HG03521 (cell line): ENCODE measurements at regions not wholly inside any gene's neighbourhood (a gene's known extent, or its start where the extent isn't known, plus 50 kb on each side); places are given as distances from the start of the nearest gene placed in this dataset.
A peak's percentile ranks its signal among the peaks of the same experiment; 100 is the strongest.
"Not testable (repeated sequence)": the region's sequence is repeated elsewhere in the genome, so short reads cannot be mapped to it uniquely, and the experiment has no call there.

Experiments
- ATAC-seq: cut with Tn5 transposase; IDR thresholded peaks from one replicate; pipeline ENCODE4 v1.9.1; 2021; ENCODE audit warnings: mild to moderate bottlenecking, moderate library complexity; ENCODE audit not compliant: unreplicated experiment

DNA sequence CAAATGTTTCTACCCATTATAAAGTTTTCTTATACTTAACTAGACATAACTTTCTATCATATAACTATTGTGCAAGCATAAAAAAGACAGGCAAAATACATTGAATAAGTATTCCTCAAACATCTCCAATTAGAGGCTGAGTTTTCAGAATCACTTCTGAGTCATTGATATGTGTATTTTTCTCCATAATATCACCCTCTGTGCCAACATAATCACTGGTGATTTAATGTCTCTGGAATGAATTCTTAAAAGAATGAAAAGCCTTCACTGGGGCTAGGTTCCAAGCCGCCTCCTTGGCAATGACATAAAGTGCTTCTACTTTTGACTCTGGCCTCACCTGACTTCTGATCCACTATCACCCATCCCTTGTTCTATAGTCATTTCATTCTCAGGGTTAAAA, 197.0 kb upstream of the E2F8 start:
- ATAC-seq = no peak

DNA sequence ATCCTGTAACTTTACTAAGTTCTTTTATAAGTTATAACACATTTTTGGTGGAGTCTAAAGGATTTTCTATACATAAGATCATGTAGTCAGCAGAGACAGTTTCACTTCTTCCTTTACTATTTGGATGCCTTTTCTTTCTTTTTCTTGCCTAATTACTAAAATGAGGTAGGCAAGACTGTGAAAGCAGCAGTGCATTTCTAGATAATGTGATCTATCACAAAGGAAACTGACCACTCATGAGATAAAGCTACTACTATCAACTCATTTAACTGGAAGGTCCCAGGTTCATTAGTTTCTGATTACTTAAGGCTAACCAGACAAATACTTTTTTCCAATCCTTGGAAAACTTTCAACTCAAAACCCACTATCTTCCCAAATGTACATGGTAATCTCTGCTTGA, 196.2 kb upstream of the E2F8 start:
- no peak for ATAC-seq

DNA sequence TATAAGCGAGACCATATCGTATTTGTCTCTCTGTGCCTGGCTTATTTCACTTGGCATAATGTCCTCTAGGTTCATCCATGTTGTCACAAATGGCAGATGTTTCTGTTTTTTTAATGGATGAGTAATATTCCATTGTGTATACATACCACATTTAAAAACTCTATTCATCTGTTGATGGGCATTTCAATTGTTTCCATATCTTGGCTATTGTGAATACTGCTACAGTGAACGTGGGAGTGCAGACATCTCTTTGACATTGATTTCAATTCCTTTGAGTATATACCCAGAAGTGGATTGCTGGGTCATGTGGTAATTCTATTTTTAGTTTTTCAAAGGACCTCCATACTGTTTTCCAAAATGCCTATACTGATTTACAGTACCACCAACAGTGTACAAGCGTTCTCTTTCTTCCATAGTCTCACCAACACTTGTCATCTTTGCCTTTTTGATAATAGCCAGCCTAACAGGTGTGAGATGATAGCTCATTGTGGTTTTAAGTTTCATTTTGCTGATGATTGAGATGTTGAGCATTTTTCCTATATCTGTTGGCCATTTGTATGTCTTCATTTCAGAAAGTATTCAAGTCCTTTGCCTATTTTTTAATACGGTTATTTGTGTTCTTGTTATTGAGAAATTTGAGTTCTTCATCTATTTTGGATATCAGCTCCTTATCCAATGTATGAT, 194.7 kb upstream of the E2F8 start:
- ATAC-seq = no peak

DNA sequence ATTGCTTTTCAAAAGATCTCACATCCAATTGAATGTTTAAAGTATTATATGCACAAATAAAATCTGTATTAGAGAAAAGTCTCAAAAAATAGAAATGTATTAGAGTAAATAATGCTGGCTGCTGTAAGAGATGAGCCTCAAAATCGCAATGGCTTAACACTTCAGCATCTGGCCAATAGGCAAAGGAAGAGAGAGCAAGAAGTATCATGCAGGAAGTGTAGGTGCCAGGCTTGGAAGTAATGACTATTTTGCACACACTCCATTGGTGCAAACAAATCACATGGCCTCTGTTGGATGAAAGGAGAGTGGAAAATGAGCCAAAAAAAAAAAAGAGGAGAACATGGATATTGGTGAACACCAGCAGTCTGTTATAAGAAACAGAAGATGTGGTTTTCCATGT, 193.0 kb upstream of the E2F8 start:
- no peak for ATAC-seq

DNA sequence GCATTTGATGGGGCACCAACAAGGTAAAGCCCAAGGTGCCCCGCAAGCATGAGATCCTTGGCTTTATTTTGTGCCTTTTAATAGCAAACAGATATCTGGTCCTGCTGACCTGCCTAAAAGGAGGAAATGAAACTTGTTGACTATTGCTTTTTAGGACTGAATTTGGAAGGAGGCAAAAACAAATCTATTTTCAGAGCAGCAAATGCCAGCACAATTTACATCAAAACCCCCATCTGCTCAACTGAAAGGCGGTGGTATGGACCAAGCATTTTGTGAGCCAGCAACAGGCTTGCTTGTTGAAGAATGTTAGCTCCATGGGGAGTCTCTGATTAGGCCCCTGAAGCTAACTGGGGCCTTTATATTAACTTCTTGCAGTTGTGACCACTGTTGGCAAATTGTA, 192.6 kb upstream of the E2F8 start:
- ATAC-seq = peak; percentile 50

DNA sequence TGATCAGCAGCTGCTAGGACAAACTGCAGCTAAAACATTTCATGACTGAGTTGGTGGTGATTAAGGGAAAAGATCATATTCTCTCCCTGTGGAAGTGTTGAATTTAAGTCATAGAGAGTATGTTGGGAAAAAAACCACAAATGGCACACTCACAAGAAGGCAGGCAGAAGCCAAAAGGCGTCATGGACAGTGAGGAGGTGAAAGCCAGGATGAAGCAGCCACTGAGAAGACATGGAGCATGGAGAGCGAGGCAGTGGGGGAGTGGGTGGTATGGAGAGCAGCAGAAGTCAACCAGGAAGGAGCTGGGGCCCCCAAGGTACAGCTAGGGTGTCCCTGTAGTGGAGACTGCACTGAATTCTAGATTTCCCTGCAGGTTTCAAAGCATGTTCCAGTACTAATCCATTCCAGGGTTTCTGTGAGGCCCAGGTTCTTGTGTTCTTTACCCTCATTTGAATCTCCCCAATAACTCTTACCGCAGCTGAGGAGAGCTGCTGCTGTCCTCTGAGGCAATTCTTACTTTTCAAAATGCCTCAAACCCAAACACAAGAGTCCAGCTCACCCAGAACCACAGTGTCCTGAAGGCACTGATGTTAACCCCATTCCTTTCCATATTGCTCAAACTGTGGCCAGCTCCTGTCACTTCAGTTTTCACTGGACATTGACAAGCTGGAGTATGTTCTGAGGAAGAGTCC, 191.8 kb upstream of the E2F8 start:
- ATAC-seq = peak; percentile 53

DNA sequence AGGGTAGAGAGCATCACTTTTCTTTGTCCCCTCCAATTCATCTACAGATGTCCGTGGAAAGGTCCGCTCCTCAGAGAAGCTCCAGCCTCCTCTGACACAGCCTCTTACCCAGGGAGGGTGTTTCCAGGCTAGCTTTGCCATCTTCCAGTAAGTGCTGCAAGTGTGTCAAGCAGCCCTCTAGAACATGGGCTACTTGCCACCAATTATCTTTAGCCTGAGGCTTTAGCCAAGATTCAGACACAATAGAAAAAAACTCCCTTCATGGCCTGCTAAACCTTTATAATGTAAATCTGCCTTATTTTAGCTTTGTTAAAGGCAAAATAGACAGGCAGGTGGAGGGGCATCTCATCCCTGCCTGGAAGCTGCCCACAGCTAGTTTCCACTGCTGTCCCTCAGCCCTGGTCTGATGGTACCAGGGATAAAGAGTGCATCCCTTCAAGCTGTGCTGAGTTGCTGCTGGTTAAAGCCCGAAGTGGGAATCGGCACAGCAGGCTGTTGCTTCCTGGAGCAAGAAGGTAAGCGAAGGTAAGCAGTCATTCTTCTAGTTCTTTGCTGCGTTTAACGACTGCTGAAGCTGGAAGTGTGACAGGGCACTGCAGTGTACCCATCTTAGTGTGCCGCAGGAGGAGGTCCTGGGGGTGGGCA, 190.1 kb upstream of the E2F8 start:
- ATAC-seq = no peak

DNA sequence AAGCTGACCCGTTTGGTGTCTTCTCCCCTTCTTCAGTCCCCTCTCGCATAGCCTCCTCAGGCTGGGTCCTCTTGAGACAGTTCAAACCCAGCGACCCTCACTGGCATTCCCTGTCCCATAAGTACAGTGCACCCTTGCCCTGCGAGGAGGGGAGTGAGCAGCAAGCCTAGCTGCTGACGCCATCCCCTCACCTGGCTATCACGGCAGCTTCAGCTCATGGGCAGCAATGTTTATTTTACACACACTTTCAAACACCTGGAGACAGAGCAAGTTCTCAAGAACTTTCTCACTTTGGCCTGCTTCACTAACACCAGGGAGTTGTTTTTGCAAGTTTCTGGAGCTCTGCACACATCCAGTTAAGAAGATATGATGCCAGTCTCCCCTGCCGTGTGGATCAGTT, 189.6 kb upstream of the E2F8 start:
- no peak for ATAC-seq

DNA sequence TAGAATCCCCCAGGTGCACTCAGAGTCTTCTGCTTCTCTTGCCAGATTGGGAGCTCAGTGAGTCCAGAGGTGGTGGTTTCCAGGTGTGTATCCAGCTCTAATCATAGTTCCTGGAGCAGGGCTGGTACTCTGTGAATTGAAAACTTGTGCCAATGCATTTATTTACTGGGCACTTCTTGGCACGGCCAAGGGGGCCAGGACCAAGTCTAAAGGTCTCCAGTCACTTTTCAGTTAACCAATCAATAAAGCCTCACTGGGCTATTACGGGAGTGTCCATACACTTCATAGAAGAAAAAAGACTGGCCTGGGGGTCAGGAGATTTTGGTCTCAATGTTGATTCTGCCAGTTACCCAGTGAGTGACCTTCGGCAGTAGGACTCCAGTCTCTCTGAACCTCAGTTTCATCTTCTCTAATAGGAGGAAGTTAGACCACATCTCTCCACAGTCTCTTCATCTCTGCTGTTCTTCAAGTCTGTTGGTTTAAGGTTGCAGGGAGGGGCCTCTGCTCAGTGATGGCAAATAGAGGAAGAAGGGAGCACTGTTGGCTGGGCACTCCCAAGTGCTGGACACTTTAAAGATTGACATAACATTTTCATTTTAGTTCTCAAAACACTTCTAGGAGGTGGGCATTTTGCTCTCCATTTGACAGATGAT, 188.5 kb upstream of the E2F8 start:
- ATAC-seq = no peak

DNA sequence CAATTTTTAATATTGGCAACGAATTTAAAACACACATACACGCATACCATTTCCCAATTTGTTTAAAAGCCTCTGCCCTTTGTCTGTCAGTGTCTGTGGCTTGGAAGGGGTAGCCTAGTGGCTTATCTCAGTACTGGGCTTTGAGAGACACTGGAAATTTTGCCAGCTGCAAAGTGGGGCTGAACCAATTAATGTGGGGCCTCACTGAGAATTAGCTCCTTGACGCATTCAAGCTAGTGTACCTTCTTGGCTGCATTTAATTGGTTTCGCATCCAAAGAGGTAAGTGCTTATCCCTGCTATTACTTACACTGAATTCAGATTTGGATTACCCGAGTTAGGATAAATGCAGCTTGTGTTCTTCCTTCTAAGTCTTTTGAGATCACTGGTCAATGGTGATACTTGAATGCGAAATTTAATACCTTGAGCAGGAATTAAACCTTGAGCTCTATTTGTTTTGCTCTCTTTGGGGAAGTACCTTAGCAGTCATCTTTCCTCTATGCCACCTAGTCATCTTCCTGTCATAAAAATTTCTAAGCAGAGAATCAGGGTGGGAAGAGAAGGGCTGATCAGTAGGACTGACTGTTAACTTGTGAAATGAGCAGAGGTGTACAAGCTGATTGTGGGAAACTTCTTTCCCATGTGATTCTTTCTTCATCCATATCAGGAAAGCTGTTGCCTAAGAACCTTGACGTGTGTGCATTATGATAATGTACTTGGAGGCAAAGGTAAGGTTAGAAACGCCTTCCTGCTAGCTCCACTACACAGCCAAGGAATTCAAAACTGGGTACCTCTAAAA, 187.7 kb upstream of the E2F8 start:
- no peak for ATAC-seq

DNA sequence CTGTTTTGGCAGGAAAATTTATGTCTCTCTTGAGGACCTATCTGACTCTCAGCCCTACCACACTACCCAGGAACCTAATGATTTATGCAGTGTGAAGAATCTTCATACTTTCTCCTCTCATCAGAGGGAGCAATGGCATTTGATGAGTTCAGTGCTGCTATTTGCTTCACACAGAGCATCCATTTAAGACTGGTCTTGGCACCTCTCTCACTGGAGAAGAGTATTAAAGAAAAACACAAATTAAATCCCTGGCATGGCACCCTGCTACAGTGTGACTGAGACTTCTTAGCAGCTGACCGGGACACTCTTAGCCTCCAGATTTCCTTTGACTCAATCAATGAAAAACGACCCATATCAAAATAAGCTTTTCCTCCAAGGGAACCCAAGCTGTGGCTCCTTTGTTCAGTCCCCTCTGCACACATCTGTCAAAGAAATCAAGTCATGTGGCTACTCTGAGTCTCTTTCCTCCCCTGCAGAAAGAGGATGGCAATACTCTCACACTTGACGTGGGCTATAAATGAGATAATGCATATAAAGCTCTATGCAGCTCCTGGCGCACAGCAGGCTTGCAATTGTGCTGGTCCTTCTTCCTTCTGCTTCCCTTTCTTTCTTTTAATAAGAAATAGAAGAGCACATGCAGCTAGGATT, 186.1 kb upstream of the E2F8 start:
- no peak for ATAC-seq

DNA sequence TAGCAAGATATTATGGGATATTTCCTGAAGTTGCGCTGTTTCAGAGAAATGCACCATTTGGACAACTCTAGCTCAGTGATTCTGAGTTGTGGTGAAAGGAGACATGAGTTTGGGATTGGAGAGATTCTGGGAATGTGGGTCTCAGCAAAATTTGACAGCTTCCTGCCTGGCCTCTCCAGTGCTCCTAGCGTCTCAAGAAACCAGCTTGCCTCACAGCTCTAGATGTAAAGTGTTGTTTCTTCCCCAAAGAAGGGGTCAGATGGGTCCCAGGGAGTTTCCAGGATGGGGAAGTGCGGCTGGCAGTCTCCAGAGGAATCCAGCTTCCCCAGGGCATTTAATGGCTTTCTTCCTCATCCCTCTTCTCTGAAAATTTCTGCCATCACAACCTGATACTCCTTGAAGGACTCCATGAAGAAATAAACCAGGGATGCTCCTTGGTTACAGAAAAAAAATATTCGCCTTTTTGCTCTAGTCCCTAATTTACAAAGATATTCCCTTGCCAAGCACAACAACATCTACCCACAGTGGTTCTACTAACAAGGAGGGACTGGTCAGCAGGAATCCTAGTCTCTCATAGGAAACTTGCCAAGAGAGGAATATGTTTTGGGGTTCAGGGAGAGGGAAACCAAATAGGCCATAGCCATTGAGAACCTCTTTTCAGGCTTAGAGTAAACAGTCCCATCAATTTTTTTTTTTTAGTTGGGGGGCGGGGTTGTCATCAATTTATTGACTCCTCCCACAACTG, 185.4 kb upstream of the E2F8 start:
- no peak for ATAC-seq

DNA sequence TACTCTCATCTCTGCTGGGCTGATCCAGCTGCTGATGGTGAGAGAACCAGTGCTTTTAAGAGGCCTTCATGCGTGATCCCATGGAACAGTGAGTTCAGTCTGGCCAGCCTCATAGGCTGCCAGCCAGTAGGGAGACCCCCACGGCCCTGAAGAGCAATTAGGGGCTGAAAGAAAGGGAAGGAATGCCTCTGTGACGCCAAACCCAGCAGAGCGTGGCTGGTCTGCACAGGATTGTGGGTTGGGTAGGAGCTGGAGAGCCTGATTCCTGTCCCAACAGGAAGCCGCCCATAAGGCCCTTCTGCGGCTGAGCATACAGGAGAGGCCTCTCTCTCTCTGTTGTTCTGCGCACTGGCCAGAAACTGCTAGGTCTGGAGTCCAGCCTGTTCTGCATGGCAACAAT, 181.5 kb upstream of the E2F8 start:
- ATAC-seq = no peak

DNA sequence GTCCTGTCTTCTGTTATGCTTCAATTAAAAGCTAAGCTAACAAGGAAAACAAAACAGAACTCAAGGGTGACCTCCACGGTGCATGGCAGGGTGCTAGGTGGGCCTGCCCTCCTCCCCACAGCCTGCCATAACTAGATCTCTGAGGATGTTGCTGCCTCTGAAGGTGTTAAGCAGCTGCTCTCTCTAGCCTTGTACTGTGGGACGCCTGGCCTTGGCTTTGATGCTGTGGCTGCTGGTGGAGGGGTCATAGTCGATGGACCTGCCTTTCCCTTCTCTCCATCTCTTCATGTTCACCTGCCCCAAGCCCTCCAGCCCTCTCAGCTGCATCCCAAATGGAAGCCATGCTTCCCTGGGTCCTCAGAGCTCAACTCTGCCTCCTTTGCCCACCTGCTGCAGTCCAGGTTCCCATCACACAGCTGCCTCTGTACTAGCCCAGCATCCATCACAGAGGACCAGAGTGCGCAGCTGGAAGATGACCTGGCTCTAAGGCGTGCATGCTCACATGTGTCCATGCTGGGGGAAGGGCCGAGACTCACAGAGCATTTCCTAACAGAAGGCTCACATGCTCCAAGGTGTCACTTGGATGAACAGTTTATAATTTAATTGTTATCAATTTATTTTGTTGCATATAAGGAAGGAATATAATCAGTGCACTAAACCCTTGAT, 180.3 kb upstream of the E2F8 start:
- no peak for ATAC-seq

DNA sequence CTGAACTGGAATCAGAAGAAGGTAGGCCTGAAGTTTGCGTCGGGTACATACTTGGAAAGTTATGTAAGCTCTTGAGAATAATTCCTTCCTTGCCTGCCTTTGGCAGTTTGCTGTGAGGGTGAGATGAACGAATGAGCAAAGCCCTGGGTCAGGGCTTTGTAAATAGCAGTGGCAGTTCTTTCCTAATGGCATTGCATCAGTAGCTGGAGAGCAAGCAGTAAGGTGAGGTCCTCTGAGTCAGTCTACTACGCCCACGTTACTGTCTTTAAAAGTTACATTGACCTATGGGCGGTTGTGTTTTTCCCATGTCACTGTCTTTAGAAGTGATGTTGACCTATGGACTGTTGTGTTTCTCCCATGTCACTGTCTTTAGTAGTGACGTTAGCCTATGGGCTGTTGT, 179.1 kb upstream of the E2F8 start:
- no peak for ATAC-seq

DNA sequence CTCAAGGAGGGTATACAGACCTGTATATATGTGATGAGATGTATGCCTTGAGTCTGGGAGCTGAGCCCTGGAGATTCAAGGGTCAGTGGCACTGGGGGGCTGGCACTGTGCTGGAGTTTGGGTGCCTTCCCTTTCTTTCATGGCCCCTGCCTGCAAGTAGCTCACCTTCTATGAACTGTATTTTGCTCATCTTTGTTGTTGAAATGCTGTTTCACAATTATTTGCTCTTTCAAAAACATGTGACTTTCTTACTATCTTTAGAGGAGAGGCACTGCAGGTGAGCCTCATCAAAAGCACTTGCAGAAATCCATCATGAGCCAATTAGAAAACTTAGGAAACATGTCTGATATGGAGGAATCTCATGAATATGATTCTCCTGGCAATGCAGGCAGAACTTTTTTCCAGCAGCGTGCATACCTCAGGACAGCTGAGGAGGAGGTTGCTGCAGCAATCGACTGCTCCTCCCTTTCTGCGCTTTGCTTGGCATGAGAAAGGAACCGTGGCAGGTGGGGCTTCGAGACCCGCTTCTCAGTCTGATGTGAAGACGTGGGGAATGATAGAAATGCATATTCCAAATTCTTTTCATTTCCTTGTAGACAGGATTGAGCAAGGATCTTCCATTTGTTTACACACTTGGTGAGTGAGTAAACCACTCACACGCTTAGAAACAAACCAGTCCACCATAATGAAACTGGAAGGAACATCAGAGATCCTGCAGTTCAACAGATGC, 178.4 kb upstream of the E2F8 start:
- ATAC-seq = no peak

DNA sequence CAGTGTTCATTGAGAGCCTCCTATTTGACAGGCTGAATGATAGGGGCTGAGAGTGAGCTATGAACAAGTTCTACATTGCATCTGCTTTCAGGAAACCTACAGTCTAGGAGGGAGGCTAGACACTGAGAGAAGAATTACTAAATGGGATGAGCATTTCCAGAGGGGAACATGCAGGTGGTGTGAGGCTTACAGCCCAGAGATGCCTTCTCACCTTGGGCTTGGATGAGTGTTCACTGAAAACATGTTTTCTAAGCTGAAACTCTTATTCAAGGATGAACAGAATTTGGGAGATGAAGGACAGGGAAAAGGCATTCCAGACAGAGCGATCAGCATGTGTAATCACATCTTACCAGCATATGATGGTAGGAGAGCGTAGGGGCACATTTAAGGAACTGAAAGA, 177.5 kb upstream of the E2F8 start:
- no peak for ATAC-seq

DNA sequence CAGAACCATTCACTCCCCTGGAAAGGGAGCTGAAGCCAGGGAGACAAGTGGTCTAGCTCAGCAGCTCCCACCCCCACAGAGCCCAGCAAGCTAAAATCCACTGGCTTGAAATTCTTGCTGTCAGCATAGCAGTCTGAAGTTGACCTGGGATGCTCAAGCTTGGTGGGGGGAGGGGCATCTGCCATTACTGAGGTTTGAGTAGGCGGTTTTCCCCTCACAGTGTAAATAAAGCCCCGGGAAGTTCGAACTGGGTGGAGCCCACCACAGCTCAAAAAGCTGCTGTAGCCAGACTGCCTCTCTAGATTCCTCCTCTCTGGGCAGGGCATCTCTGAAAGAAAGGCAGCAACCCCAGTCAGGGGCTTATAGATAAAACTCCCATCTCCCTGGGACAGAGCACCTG, 171.3 kb upstream of the E2F8 start:
- ATAC-seq = not testable (repeated sequence)

DNA sequence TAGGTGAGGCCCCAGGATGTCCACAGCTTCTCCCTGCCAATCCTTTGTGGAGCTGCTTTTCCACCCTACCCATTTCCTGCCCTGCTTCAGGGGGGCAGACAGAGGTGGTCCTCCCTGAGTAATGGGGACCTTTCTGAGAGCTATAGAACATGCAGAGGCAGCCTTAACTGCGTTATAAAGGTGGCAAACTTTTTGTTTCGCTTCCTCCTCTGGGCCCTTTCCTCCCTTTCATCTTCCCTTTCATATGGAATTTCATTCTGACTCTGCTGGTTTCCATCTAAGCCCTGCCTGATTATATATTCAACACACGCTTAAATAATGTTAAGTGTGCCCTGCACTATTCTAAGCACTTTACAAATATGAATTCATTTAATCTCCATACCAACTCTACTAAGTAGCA, 169.3 kb upstream of the E2F8 start:
- no peak for ATAC-seq
